H1 (cell line): ENCODE measurements at regions not wholly inside any gene's neighbourhood (a gene's known extent, or its start where the extent isn't known, plus 50 kb on each side); places are given as distances from the start of the nearest gene placed in this dataset.

Experiments
- CTCF ChIA-PET: fragments of 300-600 bp; sonication (Branson Sonifier 250); formaldehyde crosslinking; loops from one replicate; lab custom pipeline; 2021; ENCODE audit not compliant: partially characterized antibody; lab: Charles Lee
- POLR2A ChIA-PET: fragments of 300-600 bp; sonication (Branson Sonifier 250); formaldehyde crosslinking; loops from one replicate; lab custom pipeline; 2021; ENCODE audit warnings: inconsistent platforms; ENCODE audit not compliant: partially characterized antibody; lab: Charles Lee
- DNase-seq, 2 experiments: peaks; one replicate each; pipeline versions ENCODE4 v3.0.0 to v3.0.0-alpha.2; 2010 to 2022; ENCODE audit warnings: low spot score in 2 of 2, low read depth in 1 of 2, mixed read lengths in 1 of 2
- FAIRE-seq: peaks from 2 replicates; lab custom pipeline; 2011; peaks lifted over from hg19 to GRCh38; lab: Jason Lieb, UNC
- H2AFZ ChIP-seq: 2 replicates; pipeline ENCODE4 v1.8.1; 2012; ENCODE audit warnings: low read length, inconsistent platforms
- H2AK5ac ChIP-seq: 2 replicates; pipeline ENCODE4 v1.6.1; 2013; ENCODE audit warnings: low read depth, low read length
- H2BK120ac ChIP-seq: replicated peaks from 2 replicates; pipeline ENCODE3; 2013; ENCODE audit warnings: low read depth, low read length, inconsistent platforms
- H2BK12ac ChIP-seq: 2 replicates; pipeline ENCODE4 v1.6.1; 2013; ENCODE audit warnings: low read depth, low read length
- H2BK15ac ChIP-seq: 2 replicates; pipeline ENCODE4 v1.6.1; 2013; ENCODE audit warnings: low read length
- H2BK20ac ChIP-seq: 2 replicates; pipeline ENCODE4 v1.6.1; 2013; ENCODE audit warnings: low read length
- H2BK5ac ChIP-seq: 2 replicates; pipeline ENCODE4 v1.6.1; 2013; ENCODE audit warnings: low read depth, low read length
- H3K14ac ChIP-seq: 2 replicates; pipeline ENCODE4 v1.6.1; 2013; ENCODE audit warnings: inconsistent platforms; ENCODE audit not compliant: insufficient read length
- H3K18ac ChIP-seq: 2 replicates; pipeline ENCODE4 v1.6.1; 2013; ENCODE audit warnings: low read length; ENCODE audit errors: extremely low read depth
- H3K23ac ChIP-seq: 2 replicates; pipeline ENCODE4 v1.6.1; 2013; ENCODE audit warnings: inconsistent platforms; ENCODE audit not compliant: insufficient read length
- H3K23me2 ChIP-seq: 2 replicates; pipeline ENCODE4 v1.6.1; 2013; ENCODE audit warnings: low read depth, low read length
- H3K27ac ChIP-seq: 2 replicates; pipeline ENCODE4 v1.6.1; 2011; ENCODE audit warnings: low read depth, low read length, inconsistent platforms
- H3K27me3 ChIP-seq, 4 experiments: replicated peaks in 1 of 4; 1 replicate in 1 of 4; 2 replicates in 3 of 4; pipeline versions ENCODE4 v1.6.1 to v1.8.1; 2011 to 2013; ENCODE audit warnings: low read length in 3 of 4, mild to moderate bottlenecking in 3 of 4, inconsistent platforms in 2 of 4, mixed read lengths in 2 of 4, moderate library complexity in 1 of 4; ENCODE audit not compliant: control insufficient read depth in 3 of 4, insufficient read depth in 3 of 4; ENCODE audit errors: extremely low read depth in 1 of 4
- H3K36me3 ChIP-seq, 4 experiments: 2 replicates each; pipeline versions ENCODE4 v1.6.1 to v1.8.1; 2011 to 2013; ENCODE audit warnings: mild to moderate bottlenecking in 4 of 4, low read length in 3 of 4, moderate library complexity in 2 of 4, control low read depth in 1 of 4, inconsistent platforms in 1 of 4; ENCODE audit not compliant: insufficient read depth in 4 of 4, control insufficient read depth in 2 of 4
- H3K4ac ChIP-seq: replicated peaks from 2 replicates; pipeline ENCODE3; 2013; ENCODE audit warnings: low read length, low read depth, mixed read lengths, inconsistent platforms; ENCODE audit not compliant: insufficient read length
- H3K4me1 ChIP-seq, 4 experiments: replicated peaks in 1 of 4; 1 replicate in 1 of 4; 2 replicates in 3 of 4; pipeline versions ENCODE4 v1.6.1 to v1.8.1; 2011 to 2013; ENCODE audit warnings: low read length in 3 of 4, inconsistent platforms in 2 of 4, mixed read lengths in 1 of 4; ENCODE audit not compliant: insufficient read depth in 4 of 4, control insufficient read depth in 3 of 4
- H3K4me2 ChIP-seq, 2 experiments: 2 replicates each; pipeline versions ENCODE4 v1.6.1 to v1.8.1; 2011 to 2013; ENCODE audit warnings: low read depth in 2 of 2, low read length in 2 of 2, control low read depth in 1 of 2, inconsistent platforms in 1 of 2, mild to moderate bottlenecking in 1 of 2; ENCODE audit not compliant: insufficient read depth in 1 of 2
- H3K4me3 ChIP-seq, 4 experiments: fragments of 200-600, 300-600 bp in 1 of 4; sonication (generic), shearing (Covaris generic), sonication (Bioruptor Twin) in 1 of 4; 2 replicates each; pipeline versions ENCODE4 v1.5.1 to v1.8.1; 2011 to 2016; ENCODE audit warnings: low read length in 4 of 4, low read depth in 3 of 4, control low read depth in 2 of 4, inconsistent platforms in 2 of 4, mild to moderate bottlenecking in 2 of 4, mixed read lengths in 1 of 4, moderate library complexity in 1 of 4; ENCODE audit not compliant: insufficient read depth in 2 of 4; ENCODE audit errors: extremely low read depth in 1 of 4
- H3K56ac ChIP-seq: replicated peaks from 2 replicates; pipeline ENCODE3; 2013; ENCODE audit warnings: low read depth, mild to moderate bottlenecking, mixed read lengths, low read length, inconsistent platforms; ENCODE audit not compliant: insufficient read length
- H3K79me1 ChIP-seq: 2 replicates; pipeline ENCODE4 v1.6.1; 2013; ENCODE audit warnings: low read depth, low read length, control low read depth
- H3K79me2 ChIP-seq, 2 experiments: 2 replicates each; pipeline versions ENCODE4 v1.6.1 to v1.8.1; 2012 to 2013; ENCODE audit warnings: low read length in 2 of 2, mild to moderate bottlenecking in 2 of 2, inconsistent platforms in 1 of 2; ENCODE audit not compliant: insufficient read depth in 2 of 2, control insufficient read depth in 1 of 2
- H3K9ac ChIP-seq, 4 experiments: replicated peaks in 1 of 4; 1 replicate in 1 of 4; 2 replicates in 3 of 4; pipeline versions ENCODE4 v1.6.1 to v1.8.1; 2011 to 2013; ENCODE audit warnings: low read depth in 3 of 4, low read length in 3 of 4, control low read depth in 2 of 4, mild to moderate bottlenecking in 2 of 4, moderate library complexity in 2 of 4, inconsistent platforms in 1 of 4; ENCODE audit errors: extremely low read depth in 1 of 4
- H3K9me3 ChIP-seq, 2 experiments: 2 replicates each; pipeline versions ENCODE4 v1.6.1 to v1.8.1; 2012 to 2013; ENCODE audit warnings: mild to moderate bottlenecking in 2 of 2, moderate library complexity in 2 of 2, control low read depth in 1 of 2, inconsistent platforms in 1 of 2, low read depth in 1 of 2, low read length in 1 of 2, mixed read lengths in 1 of 2; ENCODE audit not compliant: insufficient read depth in 2 of 2
- H4K20me1 ChIP-seq, 2 experiments: replicated peaks in 1 of 2; 2 replicates each; pipeline versions ENCODE3 to v1.8.1; 2011 to 2013; ENCODE audit warnings: inconsistent platforms in 2 of 2, low read length in 2 of 2, mild to moderate bottlenecking in 1 of 2; ENCODE audit not compliant: insufficient read depth in 2 of 2, control insufficient read depth in 1 of 2
- H4K5ac ChIP-seq: 2 replicates; pipeline ENCODE4 v1.6.1; 2013; ENCODE audit warnings: low read length, low read depth, mixed read lengths, inconsistent platforms; ENCODE audit not compliant: insufficient read length
- H4K8ac ChIP-seq: 2 replicates; pipeline ENCODE4 v1.8.0; 2013; ENCODE audit warnings: mild to moderate bottlenecking, moderate library complexity, low read length, inconsistent platforms; ENCODE audit not compliant: insufficient read depth; ENCODE audit errors: extremely low read depth
- H4K91ac ChIP-seq: replicated peaks from 2 replicates; pipeline ENCODE3; 2013; ENCODE audit warnings: low read length, mixed read lengths, inconsistent platforms; ENCODE audit not compliant: insufficient read length
- CBX5 ChIP-seq: fragments of 300-800, 300-1000 bp; sonication (generic); IDR thresholded peaks from 2 replicates; pipeline ENCODE4 v1.7.1; 2016; ENCODE audit warnings: antibody characterized with exemption, low read length, low read depth
- CREB1 ChIP-seq: IDR thresholded peaks from 2 replicates; pipeline ENCODE4 v1.6.1; 2012; ENCODE audit warnings: inconsistent platforms
- CTBP2 ChIP-seq: IDR thresholded peaks from 2 replicates; pipeline ENCODE4 v1.7.0; 2011; ENCODE audit warnings: borderline replicate concordance, mild to moderate bottlenecking, moderate library complexity, mixed read lengths, low read length; ENCODE audit not compliant: insufficient read depth, insufficient read length
- FOSL1 ChIP-seq: IDR thresholded peaks from 2 replicates; pipeline ENCODE4 v1.6.1; 2011; ENCODE audit warnings: mild to moderate bottlenecking, low read depth, low read length, moderate library complexity; ENCODE audit not compliant: insufficient read depth
- JUN ChIP-seq: IDR thresholded peaks from 2 replicates; pipeline ENCODE4 v1.6.1; 2011; ENCODE audit warnings: low read depth, mild to moderate bottlenecking, improper control_type of control experiment, low read length
- KDM1A ChIP-seq: fragments of 200-600, 300-600 bp; sonication (generic); IDR thresholded peaks from 2 replicates; pipeline ENCODE4 v1.7.1; 2016; ENCODE audit warnings: mild to moderate bottlenecking, low read length, borderline replicate concordance
- KDM5A ChIP-seq: fragments of 200-600 bp; IDR thresholded peaks from 2 replicates; pipeline ENCODE4 v1.7.1; 2012; ENCODE audit warnings: mild to moderate bottlenecking, low read length, inconsistent platforms, mixed read lengths
- MAFK ChIP-seq: IDR thresholded peaks from 2 replicates; pipeline ENCODE4 v1.6.1; 2012; ENCODE audit warnings: low read depth, mild to moderate bottlenecking, improper control_type of control experiment, low read length
- NANOG ChIP-seq: IDR thresholded peaks from 2 replicates; pipeline ENCODE4 v1.6.1; 2011; ENCODE audit warnings: low read length, low read depth, mild to moderate bottlenecking, inconsistent platforms; ENCODE audit not compliant: insufficient read depth, poor library complexity, severe bottlenecking
- POLR2A ChIP-seq, 2 experiments: IDR thresholded peaks; 1 replicate in 1 of 2; 2 replicates in 1 of 2; pipeline ENCODE4 v1.6.1; 2011; ENCODE audit warnings: low read depth in 2 of 2, low read length in 2 of 2, mild to moderate bottlenecking in 2 of 2; ENCODE audit errors: control extremely low read depth in 1 of 2
- SIN3A ChIP-seq, 2 experiments: IDR thresholded peaks in 1 of 2; conservative IDR thresholded peaks in 1 of 2; 2 replicates each; pipeline ENCODE4 v1.6.1; 2011 to 2012; ENCODE audit warnings: low read length in 2 of 2, improper control_type of control experiment in 1 of 2, low read depth in 1 of 2, mild to moderate bottlenecking in 1 of 2
- SP1 ChIP-seq: IDR thresholded peaks from 2 replicates; pipeline ENCODE4 v1.6.1; 2011; ENCODE audit warnings: low read depth, low read length
- TBP ChIP-seq: IDR thresholded peaks from 2 replicates; pipeline ENCODE4 v1.6.1; 2011; ENCODE audit warnings: low read depth, low read length, improper control_type of control experiment
- TEAD4 ChIP-seq: IDR thresholded peaks from 2 replicates; pipeline ENCODE4 v1.6.1; 2012; ENCODE audit warnings: low read depth, low read length, inconsistent platforms, mixed read lengths
- YY1 ChIP-seq: IDR thresholded peaks from 2 replicates; pipeline ENCODE4 v1.6.1; 2011; ENCODE audit warnings: low read depth, mild to moderate bottlenecking, low read length
- TF ChIP-seq, protein P1 (sequence below): IDR thresholded peaks from 2 replicates; pipeline ENCODE4 v1.6.1; 2011; ENCODE audit warnings: low read depth, mild to moderate bottlenecking, low read length; ENCODE audit not compliant: insufficient read depth

DNA sequence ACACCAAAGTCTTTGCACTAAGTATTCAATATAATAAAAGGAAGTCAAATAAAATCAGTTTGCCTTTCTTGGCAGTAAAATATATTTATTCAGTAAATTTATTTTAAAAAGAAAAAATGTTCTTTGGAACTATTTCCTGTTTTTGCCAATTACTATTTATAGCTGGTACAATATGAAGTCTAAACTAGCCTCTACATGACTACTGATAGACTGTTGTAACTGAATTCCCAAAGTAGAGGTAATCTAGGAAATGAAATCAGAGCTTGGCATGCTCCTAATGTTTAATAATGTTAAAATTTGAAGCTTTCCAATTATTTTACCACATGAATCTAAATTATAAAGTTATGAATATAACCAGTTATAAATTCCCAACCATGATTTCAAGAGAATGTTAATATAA is 385.5 kb downstream of the SEMA3D start:
- Histone ChIP-seq H3K9me3 (0 out of 4 replicates have a peak, but pooled peaks cover 0 to 3% of the 10 kb centered on the region in 2 experiments), H3K4me1 (peaks cover 0 to 3% (median 0%) of the 10 kb centered on the region in 4 experiments; a peak in 1 of 7 replicates), H4K91ac (no peak overlapping the region), H3K79me1 (no peaks in the 10 kb centered on the region), H2BK5ac (no peak overlapping the region), H2AK5ac (no peak overlapping the region), H3K4me2 (no peak overlapping the region), H3K23ac (no peak overlapping the region), H2BK12ac (no peak overlapping the region), H3K36me3 (no peaks in the 10 kb centered on the region), H3K4ac (no peak overlapping the region), H3K27ac (no peak overlapping the region), H3K14ac (no peak overlapping the region), H2AFZ (no peak overlapping the region), H3K4me3 (no peak overlapping the region), H4K8ac (no peak overlapping the region), H3K79me2 (no peaks in the 10 kb centered on the region), H3K18ac (no peak overlapping the region), H2BK15ac (no peak overlapping the region), H4K20me1 (no peaks in the 10 kb centered on the region), H3K27me3 (no peaks in the 10 kb centered on the region), H3K9ac (no peak overlapping the region), H3K23me2 (no peaks in the 10 kb centered on the region), H4K5ac (no peak overlapping the region), H3K56ac (no peak overlapping the region), H2BK120ac (no peak overlapping the region), H2BK20ac (no peak overlapping the region)
- no peak for TF ChIP-seq NANOG
- no peak for TF ChIP-seq TBP
- TF ChIP-seq CREB1, result no peak
- no peak for TF ChIP-seq CBX5
- no peak for TF ChIP-seq TEAD4
- no peak for TF ChIP-seq KDM1A
- no peak for TF ChIP-seq KDM5A
- no peak for TF ChIP-seq CTBP2
- TF ChIP-seq JUN, result no peak
- no peak for TF ChIP-seq MAFK
- no peak for TF ChIP-seq POLR2A (IDR thresholded peaks at IDR 0.05; ENCODE audit: control extremely low read depth in 1 of 2, low read depth in 2 of 2, low read length in 2 of 2)
- TF ChIP-seq YY1, result no peak
- no peak for TF ChIP-seq FOSL1
- TF ChIP-seq, protein P1, sequence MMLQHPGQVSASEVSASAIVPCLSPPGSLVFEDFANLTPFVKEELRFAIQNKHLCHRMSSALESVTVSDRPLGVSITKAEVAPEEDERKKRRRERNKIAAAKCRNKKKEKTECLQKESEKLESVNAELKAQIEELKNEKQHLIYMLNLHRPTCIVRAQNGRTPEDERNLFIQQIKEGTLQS, result no peak
- TF ChIP-seq SIN3A (conservative IDR thresholded peaks at IDR 0.05 in 1 of 2, IDR thresholded peaks at IDR 0.05 in 1 of 2; ENCODE audit: low read depth in 1 of 2, low read length in 2 of 2), result no peak
- no peak for TF ChIP-seq SP1
- CTCF ChIA-PET, result no interaction called here
- POLR2A ChIA-PET, result no interaction called here
- no peak for DNase-seq
- no peak for FAIRE-seq
